ENCODE measurements at regions not wholly inside any gene's neighbourhood (a gene's known extent, or its start where the extent isn't known, plus 50 kb on each side); places are given as distances from the start of the nearest gene placed in this dataset.

DNA sequence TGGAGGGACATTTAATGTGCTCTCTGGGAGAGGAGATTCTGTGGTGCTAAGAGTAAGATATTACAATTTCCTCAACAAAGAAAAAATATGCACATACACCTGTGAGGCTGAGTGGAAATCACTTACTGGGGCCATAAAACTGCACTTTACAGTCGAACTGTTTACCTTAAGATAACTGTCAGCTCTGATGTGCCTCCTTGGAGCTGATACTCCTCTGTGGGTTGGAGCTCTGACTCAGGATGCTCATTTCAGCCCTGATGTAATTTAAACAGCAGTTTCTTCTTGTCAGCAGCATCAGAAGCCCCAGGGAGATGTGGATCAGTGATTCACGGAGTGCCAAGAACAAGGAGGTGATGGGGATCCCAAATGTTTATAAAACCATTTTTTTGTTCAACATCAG, 241.9 kb upstream of the SFRP2 start:
- TF ChIP-seq, protein P1, sequence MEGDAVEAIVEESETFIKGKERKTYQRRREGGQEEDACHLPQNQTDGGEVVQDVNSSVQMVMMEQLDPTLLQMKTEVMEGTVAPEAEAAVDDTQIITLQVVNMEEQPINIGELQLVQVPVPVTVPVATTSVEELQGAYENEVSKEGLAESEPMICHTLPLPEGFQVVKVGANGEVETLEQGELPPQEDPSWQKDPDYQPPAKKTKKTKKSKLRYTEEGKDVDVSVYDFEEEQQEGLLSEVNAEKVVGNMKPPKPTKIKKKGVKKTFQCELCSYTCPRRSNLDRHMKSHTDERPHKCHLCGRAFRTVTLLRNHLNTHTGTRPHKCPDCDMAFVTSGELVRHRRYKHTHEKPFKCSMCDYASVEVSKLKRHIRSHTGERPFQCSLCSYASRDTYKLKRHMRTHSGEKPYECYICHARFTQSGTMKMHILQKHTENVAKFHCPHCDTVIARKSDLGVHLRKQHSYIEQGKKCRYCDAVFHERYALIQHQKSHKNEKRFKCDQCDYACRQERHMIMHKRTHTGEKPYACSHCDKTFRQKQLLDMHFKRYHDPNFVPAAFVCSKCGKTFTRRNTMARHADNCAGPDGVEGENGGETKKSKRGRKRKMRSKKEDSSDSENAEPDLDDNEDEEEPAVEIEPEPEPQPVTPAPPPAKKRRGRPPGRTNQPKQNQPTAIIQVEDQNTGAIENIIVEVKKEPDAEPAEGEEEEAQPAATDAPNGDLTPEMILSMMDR (conservative IDR thresholded peaks at IDR 0.05; ENCODE audit: low read depth, low read length), result no peak
- TF ChIP-seq EZH2phosphoT487 (IDR thresholded peaks at IDR 0.05; ENCODE audit: borderline replicate concordance, low read length) (no peak), EZH2 (IDR thresholded peaks at IDR 0.05; ENCODE audit: low read length, unreplicated experiment) (no peak)
